ENCODE measurements at regions not wholly inside any gene's neighbourhood (a gene's known extent, or its start where the extent isn't known, plus 50 kb on each side); places are given as distances from the start of the nearest gene placed in this dataset.
"Not testable (repeated sequence)": the region's sequence is repeated elsewhere in the genome, so short reads cannot be mapped to it uniquely, and the experiment has no call there.

DNA sequence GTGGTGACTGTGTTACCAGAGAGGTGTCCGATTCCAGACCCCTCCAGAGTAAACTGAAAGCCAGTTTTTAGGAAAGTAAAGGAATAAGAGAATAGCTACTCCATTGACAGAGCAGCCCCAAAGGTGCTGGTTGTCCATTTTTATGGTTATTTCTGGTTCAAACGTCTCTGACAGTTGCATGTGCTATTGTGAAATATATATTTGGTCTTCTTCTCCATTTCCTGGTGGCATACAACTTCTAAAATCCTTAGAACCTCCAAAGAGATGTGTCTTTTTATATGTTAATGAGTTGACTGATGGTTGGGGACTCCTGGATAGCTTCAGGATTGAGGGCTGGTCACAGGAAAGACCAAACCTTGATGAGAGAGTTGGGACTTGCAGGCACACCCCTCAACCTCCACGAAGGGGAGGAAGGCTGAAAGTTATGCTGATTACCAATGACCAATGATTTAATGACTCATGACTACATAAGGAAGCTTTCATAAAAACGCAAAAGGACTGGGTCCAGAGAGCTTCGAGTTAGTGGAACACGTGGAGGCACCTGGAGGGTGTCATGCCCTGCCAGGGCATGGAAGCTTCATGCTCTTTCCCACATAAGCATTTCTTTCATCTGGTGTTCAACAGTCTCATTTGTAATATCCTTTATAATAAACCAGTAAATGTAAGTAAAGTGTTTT is 100.7 kb downstream of the SLC16A1 start:
- DNase-seq (ENCODE audit: low read depth in 2 of 2): no peak

DNA sequence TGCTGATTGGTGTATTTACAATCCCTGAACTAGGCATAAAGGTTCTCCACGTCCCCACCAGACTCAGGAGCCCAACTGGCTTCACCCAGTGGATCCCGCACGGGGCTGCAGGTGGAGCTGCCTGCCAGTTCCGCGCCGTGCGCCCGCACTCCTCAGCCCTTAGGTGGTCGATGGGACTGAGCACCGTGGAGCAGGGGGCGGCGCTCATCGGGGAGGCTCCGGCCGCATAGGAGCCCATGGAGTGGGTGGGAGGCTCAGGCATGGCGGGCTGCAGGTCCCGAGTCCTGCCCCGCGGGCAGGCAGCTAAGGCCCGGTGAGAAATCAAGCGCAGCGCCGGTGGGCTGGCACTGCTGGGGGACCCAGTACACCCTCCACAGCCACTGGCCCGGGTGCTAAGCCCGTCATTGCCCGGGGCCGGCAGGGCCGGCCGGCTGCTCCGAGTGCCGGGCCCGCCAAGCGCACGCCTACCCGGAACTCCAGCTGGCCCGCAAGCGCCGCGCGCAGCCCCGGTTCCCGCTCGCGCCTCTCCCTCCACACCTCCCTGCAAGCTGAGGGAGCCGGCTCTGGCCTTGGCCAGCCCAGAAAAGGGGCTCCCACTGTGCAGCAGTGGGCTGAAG is 101.5 kb downstream of the SLC16A1 start:
- DNase-seq (ENCODE audit: low read depth in 2 of 2): not testable (repeated sequence)

DNA sequence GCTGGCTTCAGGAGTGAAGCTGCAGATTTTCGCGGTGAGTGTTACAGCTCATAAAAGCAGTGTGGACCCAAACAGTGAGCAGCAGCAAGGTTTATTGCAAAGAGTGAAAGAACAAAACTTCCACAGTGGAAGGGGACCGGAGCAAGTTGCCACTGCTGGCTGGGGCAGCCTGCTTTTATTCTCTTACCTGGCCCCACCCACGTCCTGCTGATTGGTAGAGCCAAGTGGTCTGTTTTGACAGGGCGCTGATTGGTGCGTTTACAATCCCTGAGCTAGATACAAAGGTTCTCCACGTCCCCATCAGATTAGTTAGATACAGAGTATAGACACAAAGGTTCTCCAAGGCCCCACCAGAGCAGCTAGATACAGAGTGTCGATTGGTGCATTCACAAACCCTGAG is 102.1 kb downstream of the SLC16A1 start:
- DNase-seq (ENCODE audit: low read depth in 2 of 2): not testable (repeated sequence)

DNA sequence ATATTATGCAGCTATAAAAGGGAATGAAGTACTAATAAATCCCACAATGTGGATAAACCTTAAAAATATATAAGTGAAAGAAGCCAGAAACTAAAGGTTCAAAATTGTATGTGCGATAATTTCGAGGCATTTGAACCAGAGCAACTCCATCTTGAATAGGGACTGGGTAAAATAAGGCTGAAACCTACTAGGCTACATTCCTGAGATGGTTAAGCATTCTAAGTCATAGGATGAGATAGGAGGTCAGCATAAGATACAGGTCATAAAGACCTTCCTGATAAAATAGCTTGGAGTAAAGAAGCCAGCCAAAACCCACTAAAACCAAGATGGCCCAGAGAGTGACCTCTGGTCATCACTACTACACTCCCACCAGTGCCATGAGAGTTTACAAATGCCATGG is 103.1 kb downstream of the SLC16A1 start:
- no peak for DNase-seq (ENCODE audit: low read depth in 2 of 2)

DNA sequence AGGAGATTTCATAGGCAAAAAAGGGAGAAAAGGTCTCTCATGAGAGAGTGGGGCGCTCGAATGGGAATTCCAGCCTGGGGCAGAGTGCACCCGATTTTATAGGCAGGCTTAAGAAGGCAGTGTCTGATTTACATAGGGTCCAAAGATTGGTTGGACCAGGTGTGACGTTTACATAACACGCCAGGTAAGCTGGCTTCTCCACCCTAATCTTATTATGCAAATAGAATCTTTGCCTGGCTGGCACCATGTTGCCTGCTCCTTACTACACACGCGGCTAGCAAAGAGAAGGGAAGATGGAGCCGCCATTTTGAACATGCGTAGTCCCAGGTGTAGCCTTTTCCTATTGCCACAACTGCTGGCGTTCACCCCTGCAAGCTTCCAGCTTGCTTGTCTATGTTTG is 103.7 kb downstream of the SLC16A1 start:
- DNase-seq (ENCODE audit: low read depth in 2 of 2): no peak

DNA sequence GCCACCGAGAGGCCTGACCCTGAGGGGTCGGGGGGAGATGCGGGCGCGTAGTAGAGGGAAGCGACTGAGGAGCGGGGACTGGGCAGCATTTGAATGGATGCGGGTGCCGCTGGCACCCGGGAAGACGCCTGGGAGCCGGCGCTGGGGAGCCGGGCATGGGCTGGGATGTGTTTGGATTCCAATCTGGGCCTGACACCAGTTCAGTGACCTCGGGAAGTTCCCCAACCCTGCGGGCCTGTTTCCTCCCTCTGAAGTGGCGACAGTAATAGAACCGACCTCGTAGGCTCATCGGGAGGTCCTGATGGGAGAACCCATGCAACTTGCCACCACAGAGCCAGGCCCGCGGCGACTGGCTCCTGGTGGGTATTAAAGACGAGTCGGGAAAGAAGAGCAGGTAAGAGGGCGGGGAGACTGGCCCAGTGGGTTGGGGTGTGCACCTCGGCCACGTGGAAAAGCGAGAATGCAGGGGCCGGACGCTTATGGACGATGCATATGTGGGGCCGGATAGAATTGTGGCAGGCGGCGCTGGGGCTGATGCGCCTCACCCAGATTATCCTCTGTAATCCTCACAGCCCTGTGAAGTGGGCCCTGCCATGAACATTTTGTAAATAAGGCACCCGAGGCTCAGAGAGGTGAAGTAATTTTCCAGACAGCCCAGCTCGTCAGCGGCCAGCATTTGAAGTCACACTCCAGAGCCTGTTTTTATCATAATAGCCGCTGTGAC is 105.8 kb downstream of the SLC16A1 start:
- no peak for DNase-seq (ENCODE audit: low read depth in 2 of 2)

DNA sequence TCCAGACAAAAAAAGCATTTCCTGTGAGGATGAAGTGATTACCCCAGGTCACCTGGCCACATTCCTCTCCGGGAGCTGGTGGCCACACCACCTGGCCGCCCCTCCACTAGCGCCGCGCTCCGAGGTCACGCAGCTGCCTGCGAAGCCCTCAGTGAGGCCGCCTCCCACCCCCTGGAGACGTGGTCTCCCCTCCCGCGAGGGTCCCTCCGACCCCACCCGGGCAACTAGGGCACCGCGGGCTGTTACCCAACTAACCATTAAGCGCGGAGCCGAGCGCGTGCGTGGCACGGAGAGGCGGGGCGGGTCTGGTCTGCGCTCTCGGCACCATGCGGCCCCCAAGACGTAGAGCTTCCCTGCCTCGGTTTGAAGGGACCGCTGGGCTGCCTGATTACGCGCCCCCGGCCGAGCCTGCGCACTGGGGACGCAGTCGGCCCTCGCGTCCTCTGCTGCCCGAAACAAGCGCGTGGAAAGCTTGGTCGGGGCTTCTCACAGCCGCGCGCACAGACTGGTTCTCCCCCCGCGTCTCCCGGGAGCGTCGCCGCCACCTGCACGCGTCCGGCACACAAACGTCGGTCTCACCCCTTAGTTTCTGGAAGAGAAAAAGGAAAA is 106.5 kb downstream of the SLC16A1 start:
- no peak for DNase-seq (ENCODE audit: low read depth in 2 of 2)

DNA sequence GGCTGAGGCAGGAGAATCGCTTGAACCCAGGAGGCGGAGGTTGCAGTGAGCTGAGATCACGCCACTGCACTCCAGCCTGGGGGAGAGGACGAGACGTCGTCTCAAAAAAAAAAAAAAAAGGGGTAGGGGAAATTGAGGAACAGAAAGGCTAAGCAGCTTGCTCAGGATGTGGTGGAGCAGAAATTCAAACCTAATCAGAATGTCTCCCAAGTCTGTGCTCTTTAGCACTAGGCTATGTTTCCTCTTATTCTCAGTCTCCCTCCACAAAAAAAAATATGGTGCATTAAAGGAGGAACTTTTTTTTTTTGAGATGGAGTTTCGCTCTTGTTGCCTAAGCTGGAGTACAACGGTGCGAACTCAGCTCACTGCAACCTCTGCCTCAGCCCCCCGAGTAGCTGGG is 114.2 kb downstream of the SLC16A1 start:
- no peak for DNase-seq (ENCODE audit: low read depth in 2 of 2)

DNA sequence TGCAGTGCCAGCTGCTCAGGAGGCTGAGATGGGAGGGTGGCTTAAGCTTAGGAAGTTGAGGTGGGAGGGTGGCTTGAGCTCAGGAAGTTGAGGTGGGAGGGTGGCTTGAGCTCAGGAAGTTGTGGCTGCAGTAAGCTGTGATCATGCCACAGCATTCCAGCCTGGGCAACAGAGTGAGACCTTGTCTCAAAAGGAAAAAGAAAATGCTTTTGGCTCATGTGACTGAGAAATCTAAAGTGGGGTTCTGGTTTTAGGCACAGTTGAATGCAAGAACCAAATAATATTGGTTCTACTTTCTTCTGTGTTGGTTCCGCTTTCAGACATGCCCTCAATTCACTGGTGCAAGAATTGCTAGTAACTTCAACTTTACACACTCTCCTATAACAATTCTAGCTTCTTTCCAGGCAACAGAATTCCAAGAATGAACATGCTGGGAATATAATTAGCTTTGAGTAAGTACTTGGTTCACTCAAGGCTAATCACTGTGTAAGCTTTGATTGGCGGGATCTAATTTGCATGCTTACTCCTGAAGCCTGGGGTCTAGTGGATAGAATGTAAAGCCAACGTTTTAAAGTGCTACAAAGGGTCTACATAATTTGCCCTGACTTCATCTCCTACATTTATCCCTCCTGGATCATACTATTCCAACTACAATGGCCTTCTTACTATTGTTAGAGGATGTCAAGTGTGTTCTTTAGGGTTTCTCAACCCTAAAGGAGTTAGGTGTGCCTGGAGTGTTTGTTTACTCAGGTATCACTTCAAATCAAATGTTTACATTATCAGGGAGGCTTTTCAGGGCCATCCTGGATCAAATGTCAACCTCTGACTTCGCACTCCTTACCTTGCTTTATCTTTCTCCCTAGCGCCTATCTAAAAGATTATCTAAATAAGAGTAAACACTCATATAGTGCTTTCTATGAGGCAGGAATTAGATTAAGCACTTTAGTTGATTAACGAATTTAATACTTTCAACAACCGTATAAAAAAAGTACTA is 115.1 kb downstream of the SLC16A1 start:
- no peak for DNase-seq (ENCODE audit: low read depth in 2 of 2)

DNA sequence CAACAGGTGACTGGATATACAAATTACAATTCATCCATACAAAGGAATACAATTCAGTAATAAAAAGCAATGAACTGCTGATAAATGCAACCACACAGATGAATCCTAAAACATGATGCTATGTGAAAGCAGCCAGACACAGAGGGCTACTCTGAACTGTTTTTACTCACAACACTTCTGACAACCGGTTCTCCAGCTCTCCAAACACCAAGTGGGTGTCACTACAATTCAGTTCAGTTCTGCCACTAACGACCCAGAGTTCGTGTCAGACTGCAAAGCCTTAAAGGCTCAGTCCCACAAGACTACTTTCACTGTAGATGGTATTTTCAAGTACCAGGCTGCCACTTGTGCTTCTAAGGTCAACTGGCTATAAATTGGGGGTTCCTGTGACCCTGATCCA is 119.4 kb downstream of the SLC16A1 start:
- DNase-seq (ENCODE audit: low read depth in 2 of 2): no peak

DNA sequence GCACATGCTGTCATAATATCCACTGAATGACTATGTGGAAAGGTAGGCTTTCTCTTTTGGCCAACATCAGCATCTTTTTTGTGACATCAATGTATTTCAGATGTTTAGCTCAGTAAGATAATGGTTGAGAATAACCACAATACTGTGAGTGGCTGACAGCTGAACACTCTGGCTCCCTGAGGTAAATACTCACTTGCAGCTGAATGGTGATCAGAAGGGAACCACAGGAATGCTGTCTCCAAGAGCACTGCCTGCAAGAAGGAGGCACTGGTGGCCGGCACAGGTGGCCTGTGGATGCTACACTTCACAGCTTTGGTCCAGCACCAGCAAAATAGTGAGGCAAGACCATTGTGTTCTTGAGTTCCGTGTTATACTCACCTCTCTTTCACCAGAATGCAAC is 118.7 kb upstream of the PPM1J start:
- no peak for DNase-seq (ENCODE audit: low read depth in 2 of 2)

DNA sequence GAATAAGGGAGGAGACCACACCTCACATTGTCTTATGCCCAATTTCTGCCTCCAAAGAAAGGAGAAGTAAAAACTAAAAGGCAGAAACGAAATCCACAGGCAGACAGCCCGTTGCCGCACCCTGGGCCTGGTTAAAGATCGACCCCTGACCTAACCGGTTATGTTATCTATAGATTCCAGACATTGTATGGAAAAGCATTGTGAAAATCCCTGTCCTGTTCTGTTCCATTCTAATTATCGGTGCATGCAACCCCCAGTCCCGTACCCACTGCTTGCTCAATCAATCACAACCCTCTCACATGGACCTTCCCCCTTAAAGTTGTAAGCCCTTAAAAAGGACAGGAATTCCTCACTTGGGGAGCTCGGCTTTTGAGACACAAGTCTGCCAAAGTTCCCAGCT is 117.1 kb upstream of the PPM1J start:
- not testable (repeated sequence) for DNase-seq (ENCODE audit: low read depth in 2 of 2)

DNA sequence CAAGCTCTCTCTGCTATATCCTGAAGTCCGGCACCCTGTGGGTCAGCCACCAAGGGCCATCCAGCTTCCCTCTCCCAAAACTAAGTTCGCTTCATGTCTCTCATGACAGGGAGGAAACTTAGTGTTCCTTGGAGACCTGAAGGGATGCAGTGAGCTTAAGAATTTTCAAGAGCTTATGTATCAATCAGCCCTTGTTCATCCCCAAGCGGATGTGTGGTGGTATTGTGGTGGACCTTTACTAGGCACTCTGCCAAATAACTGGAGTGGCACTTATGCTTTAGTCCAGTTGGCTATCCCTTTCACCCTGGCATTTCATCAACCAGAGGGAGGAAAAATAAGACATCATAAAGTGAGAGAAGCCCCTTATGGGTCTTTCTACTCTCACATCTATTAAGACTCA is 114.6 kb upstream of the PPM1J start:
- DNase-seq (ENCODE audit: low read depth in 2 of 2): not testable (repeated sequence)

DNA sequence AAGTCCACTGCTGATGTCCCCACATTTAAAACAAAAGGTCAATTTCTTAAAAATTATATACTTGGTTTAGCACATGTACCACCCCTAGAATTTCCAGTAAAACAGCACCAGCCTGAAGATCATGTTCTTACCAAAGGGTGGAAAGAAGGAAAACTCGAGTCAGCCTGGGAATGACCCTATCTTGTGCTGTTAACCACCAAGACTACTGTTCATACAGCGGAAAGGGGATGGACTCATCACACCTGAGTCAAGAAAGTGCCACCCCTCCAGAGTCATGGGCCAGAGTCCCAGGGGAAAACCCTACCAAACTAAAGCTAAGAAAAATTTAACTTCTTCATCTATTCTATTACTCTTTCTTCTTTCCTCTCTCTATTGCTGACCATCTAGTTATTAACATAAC is 113.6 kb upstream of the PPM1J start:
- DNase-seq (ENCODE audit: low read depth in 2 of 2): no peak

DNA sequence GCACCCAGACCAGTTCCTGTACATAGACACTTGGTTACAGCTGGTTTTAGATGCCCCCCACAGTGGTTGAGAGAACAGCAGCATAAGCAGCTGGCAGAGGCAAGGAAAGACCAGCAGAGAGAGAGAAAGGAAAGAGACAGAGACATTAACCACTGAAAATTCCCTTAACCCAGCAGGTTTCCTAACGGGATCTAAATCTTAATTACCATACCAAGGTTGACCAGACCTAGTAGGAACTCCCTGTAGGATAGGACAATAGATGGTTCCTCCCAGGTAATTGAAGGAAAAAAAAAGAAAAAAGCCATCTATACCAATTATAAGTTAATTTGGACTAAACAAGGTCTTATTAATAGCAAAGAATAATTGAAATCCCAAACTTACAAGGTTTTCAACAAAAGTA is 112.3 kb upstream of the PPM1J start:
- DNase-seq (ENCODE audit: low read depth in 2 of 2): not testable (repeated sequence)

DNA sequence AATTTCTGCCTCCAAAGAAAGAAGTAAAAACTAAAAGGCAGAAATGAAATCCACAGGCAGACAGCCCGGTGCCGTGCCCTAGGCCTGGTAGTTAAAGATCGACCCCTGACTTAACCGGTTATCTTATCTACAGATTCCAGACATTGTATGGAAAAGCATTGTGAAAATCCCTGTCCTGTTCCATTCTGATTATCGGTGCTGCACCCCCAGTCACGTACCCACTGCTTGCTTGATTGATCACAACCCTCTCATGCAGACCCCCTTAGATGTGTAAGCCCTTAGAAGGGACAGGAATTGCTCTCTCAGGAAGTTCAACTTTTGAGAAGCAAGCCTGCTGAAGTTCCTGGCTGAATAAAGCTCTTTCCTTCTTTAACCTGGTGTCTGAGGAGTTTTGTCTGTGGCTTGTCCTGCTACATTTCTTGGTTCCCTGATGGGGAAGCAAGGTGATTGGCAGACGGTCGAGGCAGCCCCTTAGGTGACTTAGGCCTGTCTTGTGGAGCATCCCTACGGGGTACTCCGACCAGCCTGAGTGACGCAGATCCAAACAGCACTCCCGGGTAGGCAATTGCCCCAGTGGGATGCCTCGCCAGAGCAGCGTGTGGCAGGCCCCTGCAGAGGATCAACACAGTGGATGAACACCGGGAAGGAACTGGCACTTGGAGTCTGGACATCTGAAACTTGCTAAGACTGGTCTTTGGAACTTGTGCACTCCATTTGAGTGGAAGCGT is 111.2 kb upstream of the PPM1J start:
- DNase-seq (ENCODE audit: low read depth in 2 of 2): no peak

DNA sequence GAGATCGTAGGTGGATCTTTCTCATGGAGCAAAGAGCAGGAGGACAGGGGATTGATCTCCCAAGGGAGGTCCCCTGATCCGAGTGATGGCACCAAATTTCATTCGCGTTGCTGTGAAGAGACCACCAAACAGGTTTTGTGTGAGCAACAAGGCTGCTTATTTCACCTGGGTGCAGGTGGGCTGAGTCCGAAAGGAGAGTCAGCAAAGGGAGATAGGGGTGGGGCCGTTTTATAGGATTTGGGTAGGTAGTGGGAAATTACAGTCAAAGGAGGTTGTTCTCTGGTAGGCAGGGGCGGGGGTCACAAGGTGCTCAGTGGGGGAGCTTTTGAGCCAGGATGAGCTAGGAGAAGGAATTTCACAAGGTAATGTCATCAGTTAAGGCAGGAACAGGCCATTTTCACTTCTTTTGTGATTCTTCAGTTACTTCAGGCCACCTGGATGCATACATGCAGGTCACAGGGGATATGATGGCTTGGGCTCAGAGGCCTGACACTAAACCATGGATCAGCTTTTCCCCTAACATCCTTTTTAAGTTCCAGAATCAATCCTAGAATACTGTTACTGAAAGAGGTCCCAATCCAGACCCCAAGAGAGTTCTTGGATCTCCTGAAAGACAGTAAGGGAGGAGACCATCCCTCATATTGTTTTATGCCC is 110.6 kb upstream of the PPM1J start:
- DNase-seq (ENCODE audit: low read depth in 2 of 2): not testable (repeated sequence)

DNA sequence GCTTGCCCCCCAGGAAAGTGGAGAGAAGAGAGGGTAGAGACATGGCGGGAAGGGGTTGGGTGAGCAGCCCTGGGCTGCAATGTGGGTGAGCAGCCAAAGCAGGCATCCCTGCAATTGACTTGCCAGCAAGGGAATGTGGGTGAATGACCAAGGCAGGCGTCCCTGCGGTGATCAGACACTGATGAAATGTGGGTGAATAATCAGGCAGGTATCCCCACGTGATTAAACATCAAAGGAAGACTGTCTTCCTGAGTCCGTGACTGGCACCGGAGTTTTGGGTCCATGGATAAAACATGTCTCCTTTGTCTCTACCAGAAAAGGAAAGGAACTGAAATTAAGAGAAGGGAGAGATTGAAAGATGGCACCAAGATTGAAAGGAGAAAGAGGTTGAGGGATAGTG is 109.9 kb upstream of the PPM1J start:
- not testable (repeated sequence) for DNase-seq (ENCODE audit: low read depth in 2 of 2)

DNA sequence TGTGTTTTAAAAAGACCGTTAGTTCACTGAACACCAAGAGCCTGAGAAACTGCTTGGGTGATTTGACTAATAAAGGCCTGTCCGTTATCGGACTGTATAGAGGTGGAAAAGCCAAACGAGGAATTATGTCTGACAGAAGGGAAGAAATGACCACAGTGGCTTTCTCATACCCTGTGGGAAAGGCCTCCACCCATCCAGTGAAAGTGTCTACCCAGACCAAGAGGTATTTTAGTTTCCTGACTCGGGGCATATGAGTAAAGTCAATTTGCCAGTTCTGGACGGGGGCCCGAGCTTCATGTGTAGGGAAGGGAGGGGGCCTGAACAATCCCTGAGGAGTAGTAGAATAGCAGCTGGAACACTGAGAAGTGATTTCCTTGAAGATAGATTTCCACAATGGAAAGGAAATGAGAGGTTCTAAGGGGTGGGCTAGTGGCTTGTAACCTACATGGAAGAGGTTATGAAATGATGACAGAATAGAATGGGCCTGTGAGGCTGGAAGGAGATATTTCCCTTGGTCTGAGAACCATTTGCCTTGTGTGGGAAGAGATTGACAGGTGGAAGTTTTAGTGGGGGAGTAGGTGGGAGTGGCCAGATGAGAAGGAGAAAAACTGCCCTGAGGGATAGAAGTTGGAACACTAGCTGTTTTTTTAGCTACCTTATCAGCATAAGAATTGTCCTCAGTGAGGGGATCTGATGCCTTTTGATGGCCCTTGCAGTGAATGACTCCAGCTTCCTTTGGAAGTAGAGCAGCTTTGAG is 106.4 kb upstream of the PPM1J start:
- not testable (repeated sequence) for DNase-seq (ENCODE audit: low read depth in 2 of 2)
